HK-2 (cell line): ENCODE measurements at regions not wholly inside any gene's neighbourhood (a gene's known extent, or its start where the extent isn't known, plus 50 kb on each side); places are given as distances from the start of the nearest gene placed in this dataset.

Experiments used
- DNase-seq: peaks from one replicate; pipeline ENCODE4 v3.0.0-alpha.2; 2018; ENCODE audit not compliant: unreplicated experiment

- DNase-seq: no peak
These were observed 361.4 kb upstream of the PTBP2 start for GRCh38 chr1:96360036-96360795.

- no peak for DNase-seq
These were observed 360.2 kb upstream of the PTBP2 start for GRCh38 chr1:96361271-96361856.

- no peak for DNase-seq
These were observed 359.6 kb upstream of the PTBP2 start for GRCh38 chr1:96361961-96362360.

- DNase-seq: peak; percentile 41
These were observed 359.0 kb upstream of the PTBP2 start for GRCh38 chr1:96362623-96363022.

- no peak for DNase-seq
These were observed 357.8 kb upstream of the PTBP2 start for GRCh38 chr1:96363826-96364225.

GRCh38 chr1:96364576-96364975, 357.0 kb upstream of the PTBP2 start:
- no peak for DNase-seq

GRCh38 chr1:96365076-96365475, 356.5 kb upstream of the PTBP2 start:
- no peak for DNase-seq

- DNase-seq: no peak
These were observed 355.8 kb upstream of the PTBP2 start for GRCh38 chr1:96365596-96366390.

GRCh38 chr1:96366516-96366915, 355.1 kb upstream of the PTBP2 start:
- DNase-seq: no peak

- DNase-seq: no peak
These were observed 353.8 kb upstream of the PTBP2 start for GRCh38 chr1:96367791-96368190.

GRCh38 chr1:96370757-96371156, 350.8 kb upstream of the PTBP2 start:
- DNase-seq: no peak

GRCh38 chr1:96372881-96373280, 348.7 kb upstream of the PTBP2 start:
- DNase-seq: no peak

- no peak for DNase-seq
These were observed 347.4 kb upstream of the PTBP2 start for GRCh38 chr1:96374076-96374762.

GRCh38 chr1:96376846-96377245, 344.7 kb upstream of the PTBP2 start:
- no peak for DNase-seq

GRCh38 chr1:96384611-96385010, 337.0 kb upstream of the PTBP2 start:
- DNase-seq: no peak

- DNase-seq: no peak
These were observed 333.8 kb upstream of the PTBP2 start for GRCh38 chr1:96387785-96388184.

GRCh38 chr1:96388421-96389310, 332.9 kb upstream of the PTBP2 start:
- DNase-seq: no peak

- no peak for DNase-seq
These were observed 321.5 kb upstream of the PTBP2 start for GRCh38 chr1:96400089-96400488.

- no peak for DNase-seq
These were observed 312.5 kb upstream of the PTBP2 start for GRCh38 chr1:96409087-96409486.

- DNase-seq: no peak
These were observed 311.9 kb upstream of the PTBP2 start for GRCh38 chr1:96409689-96410088.

- DNase-seq: no peak
These were observed 310.6 kb upstream of the PTBP2 start for GRCh38 chr1:96411006-96411405.
